Left ventricle myocardium inferior (tissue), 1 donor: ENCODE measurements at regions not wholly inside any gene's neighbourhood (a gene's known extent, or its start where the extent isn't known, plus 50 kb on each side); places are given as distances from the start of the nearest gene placed in this dataset.
A peak's percentile ranks its signal among the peaks of the same experiment; 100 is the strongest.

Experiments used
- DNase-seq: peaks from one replicate; pipeline ENCODE4 v3.0.0-alpha.2; 2020
- H3K27ac ChIP-seq: fragments of 200-600 bp; replicated peaks from 2 replicates; pipeline ENCODE4 v1.8.0; 2021
- H3K27me3 ChIP-seq: fragments of 200-600 bp; 2 replicates; pipeline ENCODE4 v1.8.0; 2021; ENCODE audit warnings: low read depth
- H3K36me3 ChIP-seq: fragments of 200-600 bp; 2 replicates; pipeline ENCODE4 v1.8.0; 2021
- H3K4me1 ChIP-seq: fragments of 200-600 bp; 2 replicates; pipeline ENCODE4 v1.8.0; 2021
- H3K4me3 ChIP-seq: fragments of 200-600 bp; 2 replicates; pipeline ENCODE4 v1.8.0; 2021; ENCODE audit warnings: mild to moderate bottlenecking, moderate library complexity
- H3K9me3 ChIP-seq: fragments of 200-600 bp; replicated peaks from 2 replicates; pipeline ENCODE4 v1.8.0; 2021
- CTCF ChIP-seq: fragments of 200-600 bp; IDR thresholded peaks from 2 replicates; pipeline ENCODE4 v1.8.0; 2021; ENCODE audit warnings: antibody characterized with exemption, mild to moderate bottlenecking, borderline replicate concordance
- intact Hi-C: fragments of 100-400 bp; cut with micrococcal nuclease; formaldehyde crosslinking; loops from one replicate; pipeline ENCODE4 v1.11.0; 2022
- donor health status: DM: no; HTN: yes; CAD: no; lungs with severe emphysema.

GRCh38 chr9:81499021-81499454 is 190.3 kb downstream of the TLE1 start:
- no peaks in the 10 kb centered on the region for H3K36me3 ChIP-seq
- TF ChIP-seq CTCF, result no peak
- H3K27ac ChIP-seq, result peak overlapping the region; percentile 10
- peak overlapping the region; percentile 27 for H3K4me3 ChIP-seq
- DNase-seq, result no peak
- H3K27me3 ChIP-seq, result no peaks in the 10 kb centered on the region
- intact Hi-C loops, result no loop called here
- peaks cover 13% of the 10 kb centered on the region for H3K4me1 ChIP-seq
- no peaks in the 10 kb centered on the region for H3K9me3 ChIP-seq

- Histone ChIP-seq H3K27me3 (no peaks in the 10 kb centered on the region), H3K27ac (no peak overlapping the region), H3K4me1 (peaks cover 13% of the 10 kb centered on the region), H3K9me3 (no peaks in the 10 kb centered on the region), H3K4me3 (peak overlapping the region; percentile 27), H3K36me3 (no peaks in the 10 kb centered on the region)
- DNase-seq, result no peak
- intact Hi-C loops, result no loop called here
- TF ChIP-seq CTCF, result no peak
These were observed 190.8 kb downstream of the TLE1 start for GRCh38 chr9:81498576-81498975.

- Histone ChIP-seq H3K36me3 (no peaks in the 10 kb centered on the region), H3K4me1 (peaks cover 13% of the 10 kb centered on the region), H3K27me3 (no peaks in the 10 kb centered on the region), H3K4me3 (no peak overlapping the region), H3K27ac (no peak overlapping the region), H3K9me3 (no peaks in the 10 kb centered on the region)
- DNase-seq, result no peak
- no peak for TF ChIP-seq CTCF
- intact Hi-C loops, result no loop called here
These were observed 192.3 kb downstream of the TLE1 start for GRCh38 chr9:81497091-81497490.

- Histone ChIP-seq H3K4me1 (no peaks in the 10 kb centered on the region), H3K4me3 (no peak overlapping the region), H3K36me3 (no peaks in the 10 kb centered on the region), H3K9me3 (no peaks in the 10 kb centered on the region), H3K27me3 (no peaks in the 10 kb centered on the region), H3K27ac (no peak overlapping the region)
- no peak for TF ChIP-seq CTCF
- intact Hi-C loops, result no loop called here
- DNase-seq, result no peak
These were observed 196.5 kb downstream of the TLE1 start for GRCh38 chr9:81492710-81493447.

- no peaks in the 10 kb centered on the region for H3K4me1 ChIP-seq
- DNase-seq, result no peak
- H3K36me3 ChIP-seq, result no peaks in the 10 kb centered on the region
- no peak overlapping the region for H3K4me3 ChIP-seq
- intact Hi-C loops, result no loop called here
- H3K9me3 ChIP-seq, result peaks cover 3% of the 10 kb centered on the region
- no peaks in the 10 kb centered on the region for H3K27me3 ChIP-seq
- H3K27ac ChIP-seq, result no peak overlapping the region
- no peak for TF ChIP-seq CTCF
These were observed 198.6 kb downstream of the TLE1 start for GRCh38 chr9:81490605-81491331.
